ENCODE measurements at regions not wholly inside any gene's neighbourhood (a gene's known extent, or its start where the extent isn't known, plus 50 kb on each side); places are given as distances from the start of the nearest gene placed in this dataset.

- no peaks in the 10 kb centered on the region for H3K36me3 ChIP-seq
- no peak overlapping the region for H3K9ac ChIP-seq (ENCODE audit: low read depth in 2 of 2, low read length in 2 of 2)
- no peaks in the 10 kb centered on the region for H3K9me3 ChIP-seq
- no peak overlapping the region for H3K27ac ChIP-seq
- TF ChIP-seq CTCF (IDR thresholded peaks at IDR 0.05): no peak
- no peak overlapping the region for H3K4me3 ChIP-seq
- no peaks in the 10 kb centered on the region for H3K27me3 ChIP-seq
- intact Hi-C loops (cut with DNase I): no loop called here
- DNase-seq: no peak
- H3K4me1 ChIP-seq: no peaks in the 10 kb centered on the region
Observed at GRCh38 chr7:35342786-35343185, 88.9 kb upstream of the TBX20 start.

- no peaks in the 10 kb centered on the region for H3K36me3 ChIP-seq
- no peak overlapping the region for H3K27ac ChIP-seq
- no peak overlapping the region for H3K4me3 ChIP-seq
- H3K9me3 ChIP-seq: no peaks in the 10 kb centered on the region
- intact Hi-C loops (cut with DNase I): no loop called here
- DNase-seq: no peak
- no peak overlapping the region for H3K9ac ChIP-seq (ENCODE audit: low read depth in 2 of 2, low read length in 2 of 2)
- H3K27me3 ChIP-seq: no peaks in the 10 kb centered on the region
- TF ChIP-seq CTCF (IDR thresholded peaks at IDR 0.05): no peak
- H3K4me1 ChIP-seq: no peaks in the 10 kb centered on the region
Observed at GRCh38 chr7:35339811-35340210, 85.9 kb upstream of the TBX20 start.

DNA sequence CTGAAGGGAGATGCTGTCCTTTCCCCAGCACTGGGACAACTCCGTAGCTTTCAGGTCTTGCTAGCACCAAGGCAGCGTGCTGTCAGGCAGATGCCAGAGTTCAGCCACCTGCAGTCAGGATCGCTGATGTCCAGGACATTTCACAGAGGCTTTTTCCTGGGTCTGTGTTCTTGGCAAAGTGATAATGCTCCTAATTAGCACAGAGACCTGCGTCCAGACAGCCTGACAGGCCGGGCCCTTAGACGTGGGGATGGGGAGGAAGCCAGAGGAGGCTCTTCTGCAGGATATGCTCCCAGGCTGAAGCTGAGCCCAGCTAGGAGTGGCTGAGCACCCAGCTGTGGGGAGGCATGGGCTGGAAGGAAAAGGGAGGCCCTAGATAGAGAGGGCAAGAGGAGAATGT lies 82.5 kb upstream of the TBX20 start:
- no peak overlapping the region for H3K9ac ChIP-seq (ENCODE audit: low read depth in 2 of 2, low read length in 2 of 2)
- H3K4me1 ChIP-seq: no peaks in the 10 kb centered on the region
- no peak overlapping the region for H3K27ac ChIP-seq
- H3K36me3 ChIP-seq: no peaks in the 10 kb centered on the region
- no peaks in the 10 kb centered on the region for H3K9me3 ChIP-seq
- no peak for DNase-seq
- intact Hi-C loops (cut with DNase I): no loop called here
- no peaks in the 10 kb centered on the region for H3K27me3 ChIP-seq
- TF ChIP-seq CTCF (IDR thresholded peaks at IDR 0.05): no peak
- no peak overlapping the region for H3K4me3 ChIP-seq

DNA sequence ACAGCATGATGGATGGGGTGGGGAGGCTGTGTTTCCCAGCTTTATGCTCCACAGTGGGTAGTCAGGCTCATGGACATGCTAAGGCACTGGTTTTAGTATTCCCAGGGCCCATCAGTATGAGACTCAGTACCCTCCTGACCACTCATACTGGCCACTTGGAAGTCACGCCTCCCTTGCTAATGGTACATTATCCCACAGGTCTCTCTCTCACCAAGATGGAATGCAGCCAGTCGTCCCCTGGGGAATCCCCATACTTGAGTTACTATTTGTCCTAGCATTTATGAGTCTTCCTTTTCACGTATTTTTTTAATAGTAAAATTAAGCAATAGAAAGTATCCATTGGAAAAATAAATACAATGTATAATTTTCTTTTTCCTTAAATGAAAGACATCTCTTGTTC lies 80.6 kb upstream of the TBX20 start:
- no peak overlapping the region for H3K9ac ChIP-seq (ENCODE audit: low read depth in 2 of 2, low read length in 2 of 2)
- no peak overlapping the region for H3K4me3 ChIP-seq
- H3K4me1 ChIP-seq: no peaks in the 10 kb centered on the region
- H3K27ac ChIP-seq: no peak overlapping the region
- H3K36me3 ChIP-seq: no peaks in the 10 kb centered on the region
- DNase-seq: no peak
- H3K9me3 ChIP-seq: no peaks in the 10 kb centered on the region
- no peak for TF ChIP-seq CTCF (IDR thresholded peaks at IDR 0.05)
- intact Hi-C loops (cut with DNase I): no loop called here
- no peaks in the 10 kb centered on the region for H3K27me3 ChIP-seq

- H3K27ac ChIP-seq: no peak overlapping the region
- no peaks in the 10 kb centered on the region for H3K36me3 ChIP-seq
- H3K9me3 ChIP-seq: no peaks in the 10 kb centered on the region
- TF ChIP-seq CTCF (IDR thresholded peaks at IDR 0.05): no peak
- intact Hi-C loops (cut with DNase I): no loop called here
- no peaks in the 10 kb centered on the region for H3K27me3 ChIP-seq
- H3K9ac ChIP-seq (ENCODE audit: low read depth in 2 of 2, low read length in 2 of 2): no peak overlapping the region
- DNase-seq: no peak
- H3K4me3 ChIP-seq: no peak overlapping the region
- H3K4me1 ChIP-seq: no peaks in the 10 kb centered on the region
Observed at GRCh38 chr7:35333265-35333664, 79.4 kb upstream of the TBX20 start.

All from colonic mucosa (tissue), 4 donors.